ENCODE measurements at regions not wholly inside any gene's neighbourhood (a gene's known extent, or its start where the extent isn't known, plus 50 kb on each side); places are given as distances from the start of the nearest gene placed in this dataset.
"Not testable (repeated sequence)": the region's sequence is repeated elsewhere in the genome, so short reads cannot be mapped to it uniquely, and the experiment has no call there.

DNA sequence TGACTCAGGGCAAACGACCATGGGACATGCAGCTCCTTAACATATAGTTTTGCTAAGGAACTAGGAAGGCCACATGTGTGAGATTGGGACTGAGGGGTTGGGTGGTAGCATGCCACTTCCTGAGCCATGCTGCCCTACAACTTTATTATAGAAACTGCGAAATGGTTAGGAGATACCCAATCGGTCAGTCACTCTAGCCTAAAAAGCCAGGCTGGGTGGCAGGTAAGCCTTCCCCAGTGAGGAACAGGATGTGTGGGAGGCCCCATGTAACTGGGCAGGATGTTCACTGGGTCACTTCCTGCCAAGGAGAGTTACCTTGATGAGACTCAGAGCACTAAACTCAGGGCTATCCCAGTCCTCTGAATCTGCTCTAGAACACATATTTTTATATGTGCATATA lies 123.5 kb downstream of the MAP3K7 start:
- no peak for DNase-seq (ENCODE audit: low read depth in 2 of 2)

DNA sequence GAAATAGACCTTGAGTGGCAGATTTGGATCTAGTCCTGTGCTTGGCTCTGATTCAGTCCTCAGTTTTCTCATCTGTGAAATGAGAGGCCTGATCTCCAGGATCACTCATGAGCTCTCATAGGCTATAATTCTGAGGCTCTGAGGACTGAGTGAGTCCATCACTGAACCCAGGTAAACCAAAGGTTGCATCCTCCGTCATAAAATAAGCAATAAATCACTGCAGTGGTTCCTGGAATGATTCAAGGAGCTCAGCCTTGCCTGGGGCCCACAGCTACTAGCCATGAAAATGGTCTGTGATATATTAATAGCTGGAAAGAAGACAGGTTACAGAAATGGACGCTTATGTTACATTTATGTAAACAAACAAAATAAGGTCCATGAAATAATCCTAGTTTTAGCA lies 124.8 kb downstream of the MAP3K7 start:
- no peak for DNase-seq (ENCODE audit: low read depth in 2 of 2)

DNA sequence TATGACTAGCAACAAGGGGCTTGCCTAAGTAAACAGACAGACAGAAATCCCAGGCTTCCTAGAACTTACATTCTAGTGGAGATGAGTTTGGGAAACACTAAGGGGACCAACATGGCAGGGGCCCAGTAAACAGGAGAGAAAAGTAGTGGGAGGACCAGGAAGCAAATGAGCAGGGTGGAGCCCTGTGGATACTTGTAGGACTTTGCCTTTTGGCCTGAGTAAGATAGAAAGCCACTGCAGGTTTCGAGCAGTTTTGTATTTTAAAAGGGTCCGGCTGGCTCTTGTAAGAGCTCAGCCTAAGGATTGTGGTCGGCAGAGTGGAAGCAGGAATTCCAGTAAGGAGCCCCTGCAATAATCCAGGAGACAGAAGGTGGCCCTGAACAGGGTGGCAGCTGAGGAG lies 125.5 kb downstream of the MAP3K7 start:
- DNase-seq (ENCODE audit: low read depth in 2 of 2), result no peak

DNA sequence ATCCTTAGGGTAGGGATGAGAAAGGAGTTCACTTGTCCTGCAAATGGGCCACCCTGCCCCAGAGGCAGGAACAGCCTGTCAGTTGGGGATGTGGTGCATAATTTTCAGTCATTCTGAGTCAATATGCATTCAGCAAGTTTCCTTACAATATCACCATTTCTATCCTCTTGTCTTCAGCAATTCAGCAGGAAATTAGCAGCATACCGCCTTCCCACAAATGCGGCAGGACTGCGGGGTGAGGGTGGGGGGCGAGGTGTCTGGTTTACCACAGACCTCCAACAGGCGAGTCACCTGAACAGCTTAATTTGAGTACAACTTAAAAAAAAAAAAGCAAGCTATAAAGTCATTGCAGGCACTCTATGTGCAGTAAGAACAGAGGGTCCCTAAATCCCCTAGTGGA lies 126.8 kb downstream of the MAP3K7 start:
- DNase-seq (ENCODE audit: low read depth in 2 of 2), result no peak

DNA sequence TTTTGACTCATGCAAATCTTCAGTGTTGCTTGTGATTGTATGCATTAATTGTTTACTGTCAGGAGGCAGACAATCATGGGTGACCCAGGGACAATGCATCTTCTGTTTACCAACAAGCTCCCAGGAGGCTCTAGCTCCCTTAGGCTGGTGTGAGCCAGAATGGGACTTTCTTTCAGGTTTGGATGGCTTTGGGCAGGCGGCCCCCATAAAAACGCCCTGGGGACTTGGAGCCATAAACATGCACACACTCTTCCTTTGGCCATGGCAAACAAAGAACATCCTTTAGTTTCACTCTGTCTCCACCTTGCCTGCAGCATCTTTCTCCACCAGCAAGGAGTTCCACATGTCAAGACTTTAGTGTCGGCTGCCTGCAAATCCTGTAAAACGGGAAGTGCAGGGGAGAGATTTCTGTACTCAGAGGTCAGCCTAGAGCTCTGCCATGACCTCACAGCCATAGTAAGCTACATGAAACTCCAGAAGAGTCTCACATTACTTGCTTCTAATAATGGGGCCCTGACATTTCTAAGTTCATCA lies 127.6 kb downstream of the MAP3K7 start:
- DNase-seq (ENCODE audit: low read depth in 2 of 2), result no peak

DNA sequence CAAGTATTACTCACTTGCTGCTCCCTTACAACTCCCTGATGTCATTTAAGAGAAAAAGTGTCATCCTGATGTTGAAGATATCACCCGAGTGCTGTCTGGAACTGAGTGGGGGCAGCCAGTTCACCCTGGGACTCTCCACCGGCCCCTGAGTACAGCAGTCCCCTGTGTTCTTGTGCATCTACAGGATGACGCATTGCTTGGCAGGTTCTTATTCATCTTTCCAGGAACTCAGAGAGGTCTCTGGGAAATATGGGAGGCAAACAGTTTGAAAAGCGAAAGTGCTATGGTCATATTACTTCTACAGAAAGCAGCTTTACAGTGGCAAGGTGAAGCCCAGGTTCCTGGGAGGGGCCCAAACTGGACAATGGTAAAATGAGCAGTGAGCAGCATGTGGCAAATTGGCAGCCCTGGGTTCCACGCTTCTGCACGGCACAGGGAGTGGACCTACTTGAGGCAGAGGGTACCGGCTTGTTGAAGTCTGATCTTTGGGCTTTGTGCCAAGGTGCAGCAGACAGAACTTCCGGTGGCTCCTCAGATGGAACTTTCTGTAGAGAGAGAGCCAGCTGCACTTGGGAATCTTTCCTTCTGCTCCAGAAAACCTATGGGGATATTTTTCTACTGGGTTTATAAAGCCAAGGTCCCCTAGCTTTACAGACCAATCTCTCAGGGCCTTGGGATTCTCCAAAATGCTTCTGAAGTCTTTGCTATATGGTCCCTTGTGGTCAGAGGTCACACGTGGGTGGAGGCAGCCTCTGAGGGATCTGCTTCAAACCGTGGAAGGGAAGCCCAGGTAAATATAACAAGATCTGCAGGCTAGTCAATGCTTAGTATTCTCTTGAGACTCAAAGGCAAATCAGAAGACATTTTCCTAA lies 128.3 kb downstream of the MAP3K7 start:
- no peak for DNase-seq (ENCODE audit: low read depth in 2 of 2)

DNA sequence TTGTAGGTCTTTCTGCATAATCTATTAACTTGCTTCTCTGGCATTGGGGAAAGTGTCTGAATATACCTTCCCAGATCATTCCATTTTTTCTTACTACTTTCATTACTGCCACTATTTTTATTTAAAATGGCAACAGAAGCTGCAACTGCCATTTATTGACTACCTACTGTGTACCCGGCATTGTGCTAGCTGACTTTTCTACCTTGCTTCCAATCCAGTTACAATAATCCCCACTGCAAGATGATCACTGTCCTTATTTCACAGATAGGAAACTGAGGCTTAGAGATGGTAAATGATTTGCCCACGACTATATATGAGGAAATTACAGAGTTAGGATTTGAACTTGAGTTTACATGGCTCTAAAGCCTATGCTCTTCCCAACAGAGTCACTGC lies 129.0 kb downstream of the MAP3K7 start:
- DNase-seq (ENCODE audit: low read depth in 2 of 2), result no peak

DNA sequence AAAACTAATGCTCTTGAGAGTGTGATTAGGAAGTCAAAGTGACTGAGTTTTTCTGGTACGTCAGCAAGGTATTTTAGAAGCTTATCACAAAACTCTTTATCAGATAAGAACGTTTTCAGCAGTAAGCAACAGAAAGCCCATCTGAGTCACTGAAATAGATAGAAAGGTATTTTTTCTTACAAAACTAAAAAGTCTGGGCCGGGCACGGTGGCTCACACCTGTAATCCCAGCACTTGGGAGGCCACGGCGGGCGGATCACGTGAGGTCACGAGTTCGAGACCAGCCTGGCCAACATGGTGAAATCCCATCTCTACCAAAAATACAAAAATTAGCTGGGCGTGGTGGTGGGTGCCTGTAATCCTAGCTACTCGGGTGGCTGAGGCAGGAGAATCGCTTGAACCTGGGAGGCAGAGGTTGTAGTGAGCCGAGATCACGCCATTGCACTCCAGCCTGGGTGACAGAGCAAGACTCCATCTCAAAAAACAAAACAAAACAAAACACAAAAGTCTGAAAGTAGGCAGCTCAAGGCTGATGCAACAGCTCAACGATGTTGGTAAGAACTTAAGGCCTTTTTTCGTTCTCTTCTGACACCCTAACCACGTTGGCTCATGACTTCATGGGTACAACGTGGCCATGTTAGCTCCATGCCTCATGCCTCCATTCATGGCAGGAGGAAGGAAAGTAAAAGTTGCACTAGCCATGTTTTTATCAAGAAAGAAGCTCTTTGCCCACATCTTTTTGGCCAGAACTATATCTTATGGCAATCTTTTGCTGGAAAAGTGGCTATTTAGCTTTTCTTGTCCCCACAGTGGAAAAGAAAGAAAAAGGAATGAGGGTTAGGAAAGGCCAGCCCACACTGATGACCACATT lies 129.6 kb downstream of the MAP3K7 start:
- not testable (repeated sequence) for DNase-seq (ENCODE audit: low read depth in 2 of 2)

DNA sequence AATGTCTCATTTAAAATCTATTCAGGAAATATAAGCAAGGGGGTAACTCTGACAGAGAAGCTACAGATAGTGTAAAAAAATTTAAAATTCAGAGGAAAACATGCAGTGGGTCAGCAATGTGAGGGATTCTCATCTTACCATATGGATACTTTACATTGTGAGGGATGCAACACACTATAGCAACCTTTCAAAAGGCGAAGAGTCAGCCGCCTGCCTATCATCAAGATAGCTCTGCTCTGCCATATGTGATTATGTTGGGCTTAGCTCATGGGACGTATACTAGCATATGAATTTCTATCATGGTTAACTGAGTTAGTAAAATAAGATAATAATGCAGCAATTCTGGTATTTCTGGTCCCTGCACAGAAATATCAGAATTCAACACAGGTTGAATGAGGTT lies 130.9 kb downstream of the MAP3K7 start:
- DNase-seq (ENCODE audit: low read depth in 2 of 2), result no peak

DNA sequence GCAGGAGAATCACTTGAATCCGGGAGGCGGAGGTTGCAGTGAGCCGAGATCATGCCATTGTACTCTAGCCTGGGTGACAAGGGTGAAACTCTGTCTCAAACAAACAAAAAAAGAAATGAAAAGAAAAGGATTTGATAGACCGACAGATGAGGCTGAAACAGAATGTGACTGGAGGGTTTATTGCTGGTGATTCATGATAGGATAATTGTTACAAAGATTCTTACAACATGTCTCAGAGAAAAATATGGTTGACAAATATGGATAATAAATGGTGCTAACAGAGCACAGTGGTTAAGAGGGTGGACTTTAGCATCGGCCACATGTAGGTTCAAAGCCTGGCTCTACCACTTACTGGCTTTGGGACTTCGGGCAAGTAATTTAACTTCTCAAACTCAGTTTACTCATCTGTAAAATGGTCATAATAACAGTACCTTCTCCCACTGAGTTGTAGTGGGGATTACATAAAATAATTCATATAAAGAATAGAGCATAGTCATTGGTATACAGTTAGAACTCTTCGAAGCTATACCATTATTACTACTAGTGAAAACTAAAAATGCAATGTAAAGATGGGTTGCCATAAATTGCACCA lies 131.9 kb downstream of the MAP3K7 start:
- DNase-seq (ENCODE audit: low read depth in 2 of 2), result no peak

DNA sequence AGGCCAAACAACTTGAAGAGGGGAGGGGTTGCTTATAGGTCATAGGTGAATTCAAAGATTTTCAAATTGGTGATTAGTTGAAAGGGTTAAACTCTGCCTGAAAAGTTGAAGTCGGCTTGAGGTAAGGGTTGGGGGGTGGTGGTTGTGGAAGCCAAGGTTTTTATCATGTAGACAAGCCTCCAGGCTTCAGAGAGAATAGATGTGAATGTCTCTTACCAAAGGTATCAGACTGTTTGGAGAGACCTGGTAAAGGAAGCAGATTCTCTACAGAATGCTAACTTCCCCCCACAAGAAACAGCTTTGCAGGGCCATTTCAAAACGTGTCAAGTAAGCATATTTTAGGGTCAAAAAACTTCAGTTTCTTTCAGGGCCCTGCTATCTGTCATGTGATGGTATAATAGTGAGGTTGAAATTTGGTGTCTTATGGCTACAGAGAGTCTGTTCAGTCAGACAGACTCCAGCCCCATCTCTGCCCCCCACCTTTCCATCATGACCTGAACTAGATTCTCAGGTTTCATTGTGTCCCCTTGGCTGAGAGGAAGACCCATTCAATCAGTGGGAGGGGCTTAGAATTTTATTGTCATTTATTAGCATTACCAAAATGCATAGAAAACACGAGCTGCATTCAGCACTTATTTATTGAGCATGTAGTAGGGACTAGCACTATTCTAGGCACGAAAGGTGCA lies 136.5 kb downstream of the MAP3K7 start:
- no peak for DNase-seq (ENCODE audit: low read depth in 2 of 2)

DNA sequence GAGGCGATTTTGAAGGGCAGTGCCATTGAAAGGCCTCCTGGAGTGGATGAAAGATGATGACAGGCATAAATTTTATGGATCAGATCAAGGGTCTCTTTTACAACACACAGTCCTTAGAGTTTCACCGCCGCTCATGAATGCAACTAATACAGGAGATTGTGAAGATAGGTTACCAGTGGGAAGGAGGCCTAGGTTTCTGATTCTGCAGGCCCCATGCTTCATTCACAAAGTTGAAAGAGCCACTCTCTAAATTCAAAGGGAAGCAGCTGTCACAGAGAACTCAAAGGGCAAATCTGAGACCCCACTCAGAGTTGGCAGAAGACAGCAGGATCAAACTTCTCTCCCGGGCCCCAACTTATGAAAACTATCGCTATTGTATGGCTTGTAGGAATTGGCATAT lies 137.6 kb downstream of the MAP3K7 start:
- no peak for DNase-seq (ENCODE audit: low read depth in 2 of 2)

DNA sequence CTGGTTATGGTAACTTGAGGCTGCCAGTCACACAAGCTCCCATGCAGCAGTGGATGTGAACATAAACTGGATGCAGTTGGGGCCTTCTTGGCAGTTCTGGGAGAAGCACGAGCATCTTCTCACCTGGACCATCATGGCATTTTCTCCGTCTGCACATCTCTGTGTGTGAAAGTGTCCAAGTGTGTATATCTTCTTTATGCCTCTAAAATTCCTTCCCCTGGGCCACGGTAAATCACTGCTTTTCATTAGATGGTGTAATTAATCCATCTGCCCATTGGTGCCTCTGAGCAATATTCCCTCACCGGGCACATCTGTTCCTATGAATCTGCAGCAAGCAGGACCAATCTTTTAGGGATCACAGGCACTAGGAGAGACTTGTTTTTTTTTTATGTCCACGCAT lies 138.0 kb downstream of the MAP3K7 start:
- no peak for DNase-seq (ENCODE audit: low read depth in 2 of 2)

DNA sequence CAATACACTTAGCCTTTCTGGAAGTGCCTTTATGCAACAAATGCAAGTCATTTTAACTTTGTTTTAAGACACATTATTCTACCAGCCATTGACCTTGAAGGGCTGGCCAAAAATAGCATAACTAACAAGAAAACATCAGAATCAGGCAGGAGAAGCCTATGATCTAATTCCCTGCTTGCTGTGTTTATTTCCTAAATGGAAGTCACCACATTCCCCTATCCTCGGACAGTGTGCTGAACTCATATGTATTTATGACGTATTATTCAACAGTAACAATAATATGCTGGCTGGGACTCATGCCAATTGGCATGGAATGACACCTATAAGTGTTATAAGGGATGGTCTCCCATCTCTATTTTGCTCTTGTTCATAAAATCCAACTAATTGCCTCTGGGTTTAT lies 140.7 kb downstream of the MAP3K7 start:
- no peak for DNase-seq (ENCODE audit: low read depth in 2 of 2)

DNA sequence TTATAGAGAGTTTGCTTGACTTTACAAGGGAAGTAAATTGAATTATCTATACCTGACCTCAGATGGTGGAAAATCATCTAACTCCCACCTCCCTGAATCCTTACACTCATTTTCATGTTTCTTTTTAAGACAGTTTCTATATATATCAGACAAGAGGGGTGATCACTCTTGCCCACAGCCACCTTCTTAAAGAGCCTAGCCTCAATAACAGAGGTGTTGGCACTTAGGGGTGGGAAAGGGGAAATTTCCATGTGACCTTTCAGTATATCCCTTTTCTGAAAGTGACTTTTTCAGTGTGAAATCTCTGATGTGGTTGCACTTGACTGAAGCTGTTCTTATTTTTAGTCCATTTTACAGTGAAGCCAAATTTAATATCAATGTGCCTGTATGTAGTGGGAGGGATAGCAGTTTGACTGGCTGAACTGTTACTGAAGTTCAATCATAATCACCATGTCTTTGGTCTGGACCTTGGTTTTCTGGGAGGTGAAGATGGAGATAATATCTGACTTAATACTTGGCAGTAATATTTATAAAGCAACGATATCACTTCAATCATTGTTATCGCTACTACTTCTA lies 141.3 kb downstream of the MAP3K7 start:
- DNase-seq (ENCODE audit: low read depth in 2 of 2), result no peak

DNA sequence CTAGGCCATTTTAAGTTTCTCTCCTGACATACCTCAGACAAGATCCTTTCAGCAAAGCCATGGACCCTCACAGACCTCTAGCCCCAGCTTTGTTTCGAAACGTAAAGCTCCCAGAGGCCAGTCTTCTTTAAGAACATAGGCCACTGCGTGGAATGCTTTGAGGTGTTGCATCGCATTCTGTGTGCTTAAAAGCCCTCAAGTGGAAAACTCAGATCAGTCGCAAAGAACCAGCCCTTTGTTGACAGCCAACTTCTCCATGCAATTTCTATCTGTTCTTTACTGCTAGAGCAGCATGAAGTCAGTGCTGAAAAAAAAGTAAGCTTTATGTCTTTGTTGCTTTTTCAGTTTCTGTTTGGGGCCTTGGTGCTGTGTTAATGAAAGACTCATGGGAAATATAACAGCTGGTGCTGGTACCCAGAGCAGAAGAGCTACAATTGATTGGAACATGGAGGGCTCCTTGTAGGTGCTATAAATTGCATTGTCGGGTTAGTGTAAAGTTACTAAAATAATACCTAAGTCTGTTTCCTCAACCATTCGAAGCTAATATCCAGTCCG lies 142.6 kb downstream of the MAP3K7 start:
- no peak for DNase-seq (ENCODE audit: low read depth in 2 of 2)

DNA sequence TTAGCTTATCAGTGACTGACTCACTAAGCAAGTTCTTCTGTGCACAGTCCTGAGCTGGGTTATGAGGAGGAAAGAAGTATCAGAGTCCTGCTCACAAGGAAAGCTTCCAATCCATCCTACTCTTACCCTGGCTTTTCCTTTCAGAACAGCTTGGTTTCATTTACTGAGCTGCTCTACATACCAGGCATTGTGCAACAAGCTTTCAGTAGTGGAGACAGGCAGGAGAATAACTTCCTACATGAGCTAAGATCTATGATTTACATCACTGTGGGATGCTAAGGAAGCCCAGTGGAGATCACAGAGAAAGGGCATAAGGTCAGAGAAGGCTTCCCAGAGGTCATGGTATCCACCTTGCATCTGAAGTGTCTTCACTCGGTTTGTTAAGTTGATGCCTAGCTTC lies 144.5 kb downstream of the MAP3K7 start:
- peak; percentile 34 to 45 for DNase-seq (ENCODE audit: low read depth in 2 of 2)

DNA sequence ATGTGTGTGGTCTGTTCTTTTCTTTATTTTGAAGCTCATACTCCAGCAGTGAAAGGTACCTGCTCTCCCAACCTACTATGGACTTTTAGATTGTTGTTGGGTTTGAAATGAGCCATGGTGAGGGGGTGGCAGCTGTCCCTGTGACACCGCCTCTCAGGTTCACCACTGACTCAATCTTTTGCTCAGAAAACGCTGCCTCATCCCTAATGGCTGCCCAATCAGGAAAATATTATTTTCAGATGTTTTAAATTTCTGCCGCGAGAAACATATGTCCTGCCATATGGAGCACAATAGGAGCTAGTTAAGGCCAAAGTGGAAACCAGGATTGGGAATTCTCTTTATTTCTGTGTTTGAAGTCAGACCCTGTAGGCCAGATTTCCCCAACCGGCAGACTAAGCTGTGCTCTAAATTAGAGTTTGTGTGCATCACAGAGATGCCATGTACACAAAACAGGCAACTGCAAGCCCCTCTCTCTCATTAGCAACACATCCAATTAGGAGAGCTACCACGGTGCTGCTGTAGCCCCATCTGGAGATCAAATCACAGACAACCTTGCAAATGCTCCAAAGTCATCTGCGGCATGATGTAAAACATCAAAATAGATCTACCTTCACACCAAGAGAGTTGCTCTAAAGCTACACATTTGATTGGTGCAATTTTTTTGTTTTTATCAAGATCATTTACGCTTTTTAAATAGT lies 144.1 kb upstream of the BACH2 start:
- peak in 1 of 2 experiments; percentile 10 for DNase-seq (ENCODE audit: low read depth in 2 of 2)

DNA sequence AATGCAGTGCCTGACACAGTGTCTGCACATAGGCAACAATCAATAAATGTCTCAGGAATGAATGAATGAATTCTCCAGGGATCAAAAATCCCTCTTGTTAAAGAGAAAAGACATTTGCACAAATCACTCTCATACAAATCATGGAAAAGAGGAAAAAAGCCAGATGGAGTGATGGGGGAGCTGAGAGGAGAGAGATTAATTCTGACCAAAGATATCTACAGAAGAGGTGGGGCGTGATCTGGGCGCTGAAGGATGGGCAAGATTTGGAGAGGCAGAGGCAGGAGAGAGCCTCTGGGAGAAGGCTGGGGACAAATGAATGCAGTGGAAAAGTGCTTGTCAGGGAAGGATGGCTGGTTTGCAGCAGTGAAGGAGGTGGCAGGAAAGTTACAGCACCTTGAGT lies 142.9 kb upstream of the BACH2 start:
- no peak for DNase-seq (ENCODE audit: low read depth in 2 of 2)

DNA sequence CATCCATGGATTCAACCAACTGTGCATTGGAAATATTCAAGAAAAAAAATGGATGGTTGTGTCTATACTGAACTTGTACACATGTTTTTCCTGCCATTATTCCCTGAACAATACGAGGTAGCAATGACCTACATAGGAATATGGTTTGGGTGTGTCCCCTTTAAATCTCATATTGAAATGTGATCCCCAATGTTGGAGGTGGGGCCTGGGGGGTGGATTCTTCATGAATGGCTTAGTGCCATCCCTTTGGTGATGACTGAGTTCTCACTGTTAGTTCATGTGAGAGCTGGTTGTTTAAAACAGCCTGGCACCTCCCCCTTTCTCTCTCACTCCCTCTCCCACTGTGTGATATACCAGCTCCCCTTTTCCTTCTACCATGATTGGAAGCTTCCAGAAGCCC lies 139.8 kb upstream of the BACH2 start:
- DNase-seq (ENCODE audit: low read depth in 2 of 2), result no peak

Measured in fibroblast of skin of left quadriceps (primary cell).